Bronchial epithelial cell (primary cell): ENCODE measurements at regions not wholly inside any gene's neighbourhood (a gene's known extent, or its start where the extent isn't known, plus 50 kb on each side); places are given as distances from the start of the nearest gene placed in this dataset.

Source experiments
- DNase-seq: peaks from one replicate; pipeline ENCODE4 v3.0.0-alpha.2; 2010; ENCODE audit warnings: low read depth
- FAIRE-seq: peaks from 2 replicates; lab custom pipeline; 2011; peaks lifted over from hg19 to GRCh38; lab: Jason Lieb, UNC
- H3K27me3 ChIP-seq: 2 replicates; pipeline ENCODE4 v1.5.1; 2011; ENCODE audit warnings: low read length; ENCODE audit not compliant: control insufficient read depth, insufficient read depth
- H3K36me3 ChIP-seq: 2 replicates; pipeline ENCODE4 v1.5.1; 2011; ENCODE audit warnings: low read length; ENCODE audit not compliant: control insufficient read depth, insufficient read depth
- H3K4me3 ChIP-seq: 2 replicates; pipeline ENCODE4 v1.5.1; 2011; ENCODE audit warnings: mild to moderate bottlenecking, low read depth, low read length, control low read depth
- CTCF ChIP-seq: IDR thresholded peaks from 2 replicates; pipeline ENCODE4 v1.5.1; 2011; ENCODE audit warnings: mild to moderate bottlenecking, moderate library complexity, low read length, control low read depth, inconsistent platforms; ENCODE audit not compliant: insufficient read depth, severe bottlenecking

- FAIRE-seq (no peak), DNase-seq (no peak)
- TF ChIP-seq CTCF, result no peak
- Histone ChIP-seq H3K36me3 (no peaks in the 10 kb centered on the region), H3K4me3 (no peak overlapping the region), H3K27me3 (no peaks in the 10 kb centered on the region)
Observed at GRCh38 chr4:81811562-81812293, 340.0 kb upstream of the RASGEF1B start.

GRCh38 chr4:81808011-81808672, 336.4 kb upstream of the RASGEF1B start:
- no peak for TF ChIP-seq CTCF
- H3K27me3 ChIP-seq, result no peaks in the 10 kb centered on the region
- FAIRE-seq, result no peak
- no peaks in the 10 kb centered on the region for H3K36me3 ChIP-seq
- DNase-seq, result peak; percentile 15
- H3K4me3 ChIP-seq, result no peak overlapping the region

GRCh38 chr4:81807386-81807785, 335.7 kb upstream of the RASGEF1B start:
- DNase-seq (no peak), FAIRE-seq (no peak)

GRCh38 chr4:81806485-81806884, 334.8 kb upstream of the RASGEF1B start:
- FAIRE-seq, result no peak
- H3K4me3 ChIP-seq, result no peak overlapping the region
- peaks cover 1% of the 10 kb centered on the region for H3K27me3 ChIP-seq
- no peak for DNase-seq
- no peak for TF ChIP-seq CTCF
- no peaks in the 10 kb centered on the region for H3K36me3 ChIP-seq

More at GRCh38 chr4:81807386-81807785, 335.7 kb upstream of the RASGEF1B start:
- Histone ChIP-seq H3K4me3 (no peak overlapping the region), H3K27me3 (no peaks in the 10 kb centered on the region), H3K36me3 (no peaks in the 10 kb centered on the region)
- TF ChIP-seq CTCF, result no peak

GRCh38 chr4:81804849-81805248, 333.1 kb upstream of the RASGEF1B start:
- DNase-seq (no peak), FAIRE-seq (no peak)
- Histone ChIP-seq H3K4me3 (no peak overlapping the region), H3K27me3 (peaks cover 1% of the 10 kb centered on the region), H3K36me3 (no peaks in the 10 kb centered on the region)
- no peak for TF ChIP-seq CTCF
